ENCODE measurements at regions not wholly inside any gene's neighbourhood (a gene's known extent, or its start where the extent isn't known, plus 50 kb on each side); places are given as distances from the start of the nearest gene placed in this dataset.

DNA sequence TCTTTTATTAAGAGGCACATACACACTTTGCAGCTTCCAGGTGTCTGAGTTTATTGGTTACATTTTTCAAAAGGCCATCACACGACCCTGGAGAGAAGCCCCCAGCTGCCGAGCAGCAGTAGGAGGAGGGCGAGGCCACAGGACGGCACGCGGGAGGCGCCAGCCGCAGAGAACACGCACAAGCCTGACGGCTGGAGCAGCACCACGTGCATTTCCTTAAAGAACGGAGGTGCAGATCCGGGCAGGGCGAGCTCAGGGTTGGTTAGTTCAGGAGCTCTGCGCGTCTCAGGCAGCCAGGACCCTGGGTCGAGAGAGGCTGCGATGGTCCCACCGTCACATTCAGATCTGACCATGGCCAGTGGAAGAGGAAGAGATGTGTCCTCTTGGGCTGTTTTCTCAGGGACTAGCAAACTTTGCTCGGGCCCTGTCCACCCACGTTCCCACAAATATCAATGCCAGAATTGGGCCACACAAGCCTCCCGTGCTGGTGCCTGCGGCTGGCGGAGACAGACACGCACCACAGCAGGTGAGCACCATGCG lies 121.4 kb upstream of the AFDN start:
- TF ChIP-seq, protein P1, sequence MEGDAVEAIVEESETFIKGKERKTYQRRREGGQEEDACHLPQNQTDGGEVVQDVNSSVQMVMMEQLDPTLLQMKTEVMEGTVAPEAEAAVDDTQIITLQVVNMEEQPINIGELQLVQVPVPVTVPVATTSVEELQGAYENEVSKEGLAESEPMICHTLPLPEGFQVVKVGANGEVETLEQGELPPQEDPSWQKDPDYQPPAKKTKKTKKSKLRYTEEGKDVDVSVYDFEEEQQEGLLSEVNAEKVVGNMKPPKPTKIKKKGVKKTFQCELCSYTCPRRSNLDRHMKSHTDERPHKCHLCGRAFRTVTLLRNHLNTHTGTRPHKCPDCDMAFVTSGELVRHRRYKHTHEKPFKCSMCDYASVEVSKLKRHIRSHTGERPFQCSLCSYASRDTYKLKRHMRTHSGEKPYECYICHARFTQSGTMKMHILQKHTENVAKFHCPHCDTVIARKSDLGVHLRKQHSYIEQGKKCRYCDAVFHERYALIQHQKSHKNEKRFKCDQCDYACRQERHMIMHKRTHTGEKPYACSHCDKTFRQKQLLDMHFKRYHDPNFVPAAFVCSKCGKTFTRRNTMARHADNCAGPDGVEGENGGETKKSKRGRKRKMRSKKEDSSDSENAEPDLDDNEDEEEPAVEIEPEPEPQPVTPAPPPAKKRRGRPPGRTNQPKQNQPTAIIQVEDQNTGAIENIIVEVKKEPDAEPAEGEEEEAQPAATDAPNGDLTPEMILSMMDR (conservative IDR thresholded peaks at IDR 0.05 in 1 of 2, IDR thresholded peaks at IDR 0.05 in 1 of 2; ENCODE audit: low read depth in 1 of 2, low read length in 2 of 2) = no peak
- TF ChIP-seq EZH2 (IDR thresholded peaks at IDR 0.05; ENCODE audit: low read length, missing control alignments) = no peak

Data from fibroblast of lung (primary cell).